ENCODE measurements at regions not wholly inside any gene's neighbourhood (a gene's known extent, or its start where the extent isn't known, plus 50 kb on each side); places are given as distances from the start of the nearest gene placed in this dataset.

DNA sequence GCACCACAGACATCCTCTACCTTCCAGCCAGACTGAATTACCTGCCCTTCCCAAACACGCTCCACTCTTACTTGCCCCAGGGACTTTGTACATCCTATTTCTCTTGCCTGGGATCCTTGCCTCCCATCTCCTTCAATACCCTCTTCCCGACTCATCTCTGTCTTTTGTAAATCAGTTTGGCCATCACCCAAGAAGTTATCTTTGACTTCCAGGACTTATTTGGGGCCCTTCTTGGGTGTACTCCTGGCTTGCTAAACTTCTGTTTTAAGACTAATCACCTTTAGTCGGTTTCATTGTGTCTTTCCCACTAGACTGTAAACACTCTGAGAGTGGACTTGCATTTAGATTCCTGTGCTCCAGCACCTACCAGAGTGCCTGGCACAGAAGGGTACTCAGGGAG lies 545.6 kb downstream of the ACTL7B start:
- no peak overlapping the region for H3K4me3 Mint-ChIP-seq
- Histone ChIP-seq H3K4me1 (ENCODE audit: control insufficient read depth in 1 of 2, extremely low read depth in 1 of 2, insufficient read depth in 2 of 2, low read length in 2 of 2) (no peaks in the 10 kb centered on the region), H3K4me3 (ENCODE audit: control insufficient read depth in 1 of 2, extremely low read depth in 1 of 2, low read length in 1 of 2) (no peak overlapping the region), H3K27ac (ENCODE audit: low read length) (no peak overlapping the region), H3K9me3 (no peaks in the 10 kb centered on the region), H3K27me3 (replicated peaks in 1 of 2; ENCODE audit: control insufficient read depth in 2 of 2, extremely low read depth in 1 of 2, insufficient read depth in 2 of 2, low read length in 1 of 2) (no peaks in the 10 kb centered on the region), H3K36me3 (ENCODE audit: control insufficient read depth in 2 of 2, extremely low read depth in 1 of 2, insufficient read depth in 1 of 2, low read length in 1 of 2) (no peaks in the 10 kb centered on the region)
- 79% methylated on average over 3 of the region's 3 CpGs for WGBS (ENCODE audit: insufficient coverage)
- no peaks in the 10 kb centered on the region for H3K27me3 Mint-ChIP-seq
- ChIA-PET POLR2A (no interaction called here), CTCF (no interaction called here)
- ATAC-seq (replicated peaks in 1 of 4) (no peak), DNase-seq (no peak)
- H3K4me1 Mint-ChIP-seq, result no peaks in the 10 kb centered on the region
- peaks cover 3 to 27% (median 10%) of the 10 kb centered on the region in 3 donors for H3K9me3 Mint-ChIP-seq
- H3K27ac Mint-ChIP-seq, result no peak overlapping the region
- H3K36me3 Mint-ChIP-seq, result no peaks in the 10 kb centered on the region

DNA sequence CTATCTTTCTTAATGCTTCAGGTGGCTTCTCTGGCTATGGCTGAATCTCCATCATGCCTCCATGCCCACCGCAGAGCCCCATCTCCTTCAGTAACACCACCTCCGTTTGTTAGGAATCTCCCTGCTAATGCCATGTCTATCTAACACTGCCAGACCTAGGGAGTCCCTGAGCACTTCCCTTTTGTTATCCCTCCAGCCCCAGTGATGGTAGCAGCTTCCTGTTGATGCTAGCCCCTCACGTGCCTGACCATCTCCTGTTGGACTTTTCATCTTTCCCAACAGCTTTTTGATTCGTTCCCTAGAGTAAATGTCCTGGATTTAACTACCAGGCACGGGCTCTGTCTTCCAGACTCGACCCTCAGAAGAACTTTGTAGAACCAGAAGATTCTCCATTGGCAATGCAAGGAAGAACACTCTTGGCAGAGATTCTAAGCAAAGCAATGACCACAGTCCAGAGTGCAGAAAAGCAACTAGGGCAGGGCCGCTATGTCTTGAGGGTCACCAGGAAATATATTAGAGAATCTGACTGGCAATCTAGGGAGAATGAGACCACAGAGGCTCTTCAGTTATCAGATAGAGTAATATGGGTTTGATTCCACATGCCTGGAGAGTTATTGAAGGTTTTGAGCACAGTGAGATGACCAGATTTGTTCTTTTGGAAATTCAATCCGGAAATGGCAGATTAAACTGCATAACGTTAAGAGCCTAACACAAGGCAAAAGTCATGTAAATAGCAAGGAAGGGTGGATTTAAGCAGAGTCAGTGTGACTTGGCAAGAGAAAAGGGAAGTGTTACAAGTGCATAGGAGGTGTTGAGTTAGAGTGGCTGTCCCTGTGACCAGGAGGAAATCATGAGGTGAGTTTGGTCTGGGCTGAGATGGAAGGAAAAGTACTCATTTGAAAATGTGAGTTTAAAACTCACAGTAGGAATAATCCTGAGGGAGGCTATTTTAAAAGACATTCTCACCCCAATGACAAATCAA lies 555.2 kb downstream of the ACTL7B start:
- H3K36me3 Mint-ChIP-seq, result no peaks in the 10 kb centered on the region
- H3K27me3 Mint-ChIP-seq, result no peaks in the 10 kb centered on the region
- no peaks in the 10 kb centered on the region for H3K4me1 Mint-ChIP-seq
- DNase-seq (no peak), ATAC-seq (replicated peaks in 1 of 4) (no peak)
- H3K9me3 Mint-ChIP-seq, result peaks cover 3 to 5% (median 3%) of the 10 kb centered on the region in 3 donors
- Histone ChIP-seq H3K27me3 (replicated peaks in 1 of 2; ENCODE audit: control insufficient read depth in 2 of 2, extremely low read depth in 1 of 2, insufficient read depth in 2 of 2, low read length in 1 of 2) (no peaks in the 10 kb centered on the region), H3K36me3 (ENCODE audit: control insufficient read depth in 2 of 2, extremely low read depth in 1 of 2, insufficient read depth in 1 of 2, low read length in 1 of 2) (no peaks in the 10 kb centered on the region), H3K4me1 (ENCODE audit: control insufficient read depth in 1 of 2, extremely low read depth in 1 of 2, insufficient read depth in 2 of 2, low read length in 2 of 2) (no peaks in the 10 kb centered on the region), H3K9me3 (no peaks in the 10 kb centered on the region), H3K27ac (ENCODE audit: low read length) (no peak overlapping the region), H3K4me3 (ENCODE audit: control insufficient read depth in 1 of 2, extremely low read depth in 1 of 2, low read length in 1 of 2) (no peak overlapping the region)
- 32% methylated on average over 9 of the region's 9 CpGs for WGBS (ENCODE audit: insufficient coverage)
- CTCF ChIA-PET, result no interaction called here
- no peak overlapping the region for H3K4me3 Mint-ChIP-seq
- no peak overlapping the region for H3K27ac Mint-ChIP-seq
- POLR2A ChIA-PET, result no interaction called here

DNA sequence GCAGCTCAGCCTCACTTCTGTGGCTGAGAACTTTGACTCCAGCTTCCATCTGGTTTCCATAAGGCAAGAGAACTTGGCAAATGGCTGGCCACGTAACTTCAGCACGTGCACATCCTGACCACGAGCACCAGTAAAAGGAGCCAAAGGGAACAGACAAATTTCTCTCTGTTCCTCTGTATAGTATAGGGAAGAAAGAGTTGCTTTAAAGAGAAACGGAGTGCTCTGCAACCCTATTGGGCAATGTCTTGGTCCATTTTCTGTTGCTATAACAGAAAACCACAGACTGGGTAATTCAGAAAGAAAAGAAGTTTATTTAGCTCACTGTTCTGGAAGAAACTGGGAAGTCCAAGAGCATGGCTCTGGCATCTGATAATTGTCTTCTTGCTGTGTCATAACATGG lies 558.7 kb downstream of the ACTL7B start:
- Mint-ChIP-seq H3K4me3 (no peak overlapping the region), H3K27me3 (no peaks in the 10 kb centered on the region), H3K36me3 (no peaks in the 10 kb centered on the region), H3K27ac (no peak overlapping the region), H3K9me3 (peaks cover 0 to 6% (median 0%) of the 10 kb centered on the region in 3 donors), H3K4me1 (no peaks in the 10 kb centered on the region)
- ChIA-PET POLR2A (no interaction called here), CTCF (no interaction called here)
- Histone ChIP-seq H3K4me1 (ENCODE audit: control insufficient read depth in 1 of 2, extremely low read depth in 1 of 2, insufficient read depth in 2 of 2, low read length in 2 of 2) (no peaks in the 10 kb centered on the region), H3K4me3 (ENCODE audit: control insufficient read depth in 1 of 2, extremely low read depth in 1 of 2, low read length in 1 of 2) (no peak overlapping the region), H3K27me3 (replicated peaks in 1 of 2; ENCODE audit: control insufficient read depth in 2 of 2, extremely low read depth in 1 of 2, insufficient read depth in 2 of 2, low read length in 1 of 2) (no peaks in the 10 kb centered on the region), H3K27ac (ENCODE audit: low read length) (no peak overlapping the region), H3K9me3 (no peaks in the 10 kb centered on the region), H3K36me3 (ENCODE audit: control insufficient read depth in 2 of 2, extremely low read depth in 1 of 2, insufficient read depth in 1 of 2, low read length in 1 of 2) (no peaks in the 10 kb centered on the region)
- 86% methylated on average over 1 of the region's 4 CpGs for WGBS (ENCODE audit: insufficient coverage)
- no peak for ATAC-seq (replicated peaks in 1 of 4)
- no peak for DNase-seq

DNA sequence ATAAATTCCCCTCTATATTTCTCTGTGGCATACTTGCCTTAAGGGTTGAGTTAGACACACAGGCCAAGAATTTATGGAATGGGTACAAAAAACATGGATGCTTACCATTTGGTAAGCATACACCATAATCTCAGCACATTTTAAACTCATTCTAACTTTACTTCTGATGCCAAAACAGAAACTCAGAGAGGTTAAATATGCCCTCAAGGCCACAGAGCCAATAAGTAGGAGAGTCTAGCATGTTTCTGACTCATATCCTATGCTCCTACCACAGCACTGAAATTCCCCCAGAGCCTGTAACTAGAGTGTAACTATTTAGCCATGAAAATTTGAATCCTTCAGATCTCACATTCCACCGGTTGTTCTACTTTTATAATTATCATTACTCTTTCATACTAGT lies 559.7 kb downstream of the ACTL7B start:
- no CpG with 5 or more reads among the region's 1 CpG for WGBS (ENCODE audit: insufficient coverage)
- H3K27me3 Mint-ChIP-seq, result no peaks in the 10 kb centered on the region

DNA sequence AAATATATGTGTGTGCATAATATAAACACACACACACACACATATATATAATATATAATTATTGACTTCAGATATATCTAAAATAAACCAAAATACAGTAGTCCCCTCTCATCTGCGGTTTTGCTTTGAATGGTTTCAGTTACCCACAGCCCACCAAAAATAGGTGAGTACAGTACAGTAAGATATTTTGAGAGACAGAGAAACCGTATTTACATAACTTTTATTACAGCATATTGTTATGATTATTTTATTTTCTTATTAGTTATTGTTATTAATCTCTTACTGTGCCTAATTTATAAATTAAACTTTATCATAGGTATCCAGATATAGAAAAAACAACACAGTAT lies 564.2 kb downstream of the ACTL7B start:
- peaks cover 0 to 6% (median 0%) of the 10 kb centered on the region in 3 donors for H3K9me3 Mint-ChIP-seq
- H3K4me1 Mint-ChIP-seq, result no peaks in the 10 kb centered on the region
- H3K9me3 ChIP-seq, result no peaks in the 10 kb centered on the region
- H3K27ac ChIP-seq (ENCODE audit: low read length), result no peak overlapping the region
- ATAC-seq (replicated peaks in 1 of 4) (no peak), DNase-seq (no peak)
- no peak overlapping the region for H3K4me3 Mint-ChIP-seq
- ChIA-PET CTCF (interaction anchor here in 1 of 2 donors (0.6 kb wide), 1 partner anchor 8 kb away, joined by 4 read pairs; no protein-coding TSS in a partner anchor), POLR2A (no interaction called here)
- no peak overlapping the region for H3K27ac Mint-ChIP-seq
- H3K4me3 ChIP-seq (ENCODE audit: control insufficient read depth in 1 of 2, extremely low read depth in 1 of 2, low read length in 1 of 2), result no peak overlapping the region
- H3K4me1 ChIP-seq (ENCODE audit: control insufficient read depth in 1 of 2, extremely low read depth in 1 of 2, insufficient read depth in 2 of 2, low read length in 2 of 2), result no peaks in the 10 kb centered on the region
- H3K27me3 Mint-ChIP-seq, result no peaks in the 10 kb centered on the region
- no peaks in the 10 kb centered on the region for H3K27me3 ChIP-seq (replicated peaks in 1 of 2; ENCODE audit: control insufficient read depth in 2 of 2, extremely low read depth in 1 of 2, insufficient read depth in 2 of 2, low read length in 1 of 2)
- no peaks in the 10 kb centered on the region for H3K36me3 ChIP-seq (ENCODE audit: control insufficient read depth in 2 of 2, extremely low read depth in 1 of 2, insufficient read depth in 1 of 2, low read length in 1 of 2)
- WGBS (ENCODE audit: insufficient coverage), result no CpG with 5 or more reads among the region's 2 CpGs
- H3K36me3 Mint-ChIP-seq, result no peaks in the 10 kb centered on the region

More for the DNA sequence above, 559.7 kb downstream of the ACTL7B start:
- Mint-ChIP-seq H3K27ac (no peak overlapping the region), H3K4me3 (no peak overlapping the region), H3K4me1 (no peaks in the 10 kb centered on the region), H3K9me3 (peaks cover 0 to 6% (median 0%) of the 10 kb centered on the region in 3 donors), H3K36me3 (no peaks in the 10 kb centered on the region)
- no peaks in the 10 kb centered on the region for H3K36me3 ChIP-seq (ENCODE audit: control insufficient read depth in 2 of 2, extremely low read depth in 1 of 2, insufficient read depth in 1 of 2, low read length in 1 of 2)
- POLR2A ChIA-PET, result interaction anchor here in 1 of 2 donors (0.6 kb wide), 1 partner anchor 509 kb away, joined by 8 read pairs; no protein-coding TSS in a partner anchor
- H3K4me1 ChIP-seq (ENCODE audit: control insufficient read depth in 1 of 2, extremely low read depth in 1 of 2, insufficient read depth in 2 of 2, low read length in 2 of 2), result no peaks in the 10 kb centered on the region
- CTCF ChIA-PET, result no interaction called here
- no peak overlapping the region for H3K4me3 ChIP-seq (ENCODE audit: control insufficient read depth in 1 of 2, extremely low read depth in 1 of 2, low read length in 1 of 2)
- no peaks in the 10 kb centered on the region for H3K27me3 ChIP-seq (replicated peaks in 1 of 2; ENCODE audit: control insufficient read depth in 2 of 2, extremely low read depth in 1 of 2, insufficient read depth in 2 of 2, low read length in 1 of 2)
- no peak for DNase-seq
- no peak for ATAC-seq (replicated peaks in 1 of 4)
- H3K27ac ChIP-seq (ENCODE audit: low read length), result no peak overlapping the region
- H3K9me3 ChIP-seq, result no peaks in the 10 kb centered on the region

DNA sequence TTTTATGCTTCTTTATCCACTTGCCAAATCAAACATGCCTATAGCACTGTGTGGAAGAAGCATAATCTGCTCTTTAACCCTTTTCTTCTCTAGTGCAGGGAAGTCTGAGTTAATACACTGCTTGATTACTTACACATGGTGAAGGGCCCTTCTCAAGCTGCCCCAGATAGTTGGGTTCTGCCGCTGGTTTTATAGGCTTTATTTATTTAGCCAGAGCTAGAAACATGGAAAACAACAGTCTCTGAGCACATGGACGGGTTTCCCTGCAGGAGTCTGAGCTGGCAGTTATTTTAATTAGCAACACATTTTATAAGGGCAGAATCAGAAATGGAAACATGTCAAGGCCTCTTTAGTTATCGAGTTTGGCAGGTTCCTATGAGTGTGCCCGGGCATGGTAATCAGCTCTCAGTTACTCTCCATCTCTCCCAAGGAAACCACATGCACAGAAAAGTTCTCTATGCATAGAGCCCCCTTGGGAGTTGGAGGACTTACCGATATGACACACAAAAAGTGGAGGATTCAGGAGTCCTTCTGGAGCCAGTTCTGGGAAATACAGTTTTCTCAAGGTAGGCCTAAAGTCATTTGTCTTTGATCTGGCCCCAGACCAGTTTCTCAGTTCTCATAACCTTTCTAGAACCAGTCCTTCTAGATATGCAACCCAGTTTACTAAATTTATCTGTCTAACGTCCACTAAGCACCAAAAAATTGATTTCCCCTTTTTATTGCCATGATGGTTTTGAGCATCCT lies 564.8 kb downstream of the ACTL7B start:
- Histone ChIP-seq H3K4me3 (ENCODE audit: control insufficient read depth in 1 of 2, extremely low read depth in 1 of 2, low read length in 1 of 2) (no peak overlapping the region), H3K36me3 (ENCODE audit: control insufficient read depth in 2 of 2, extremely low read depth in 1 of 2, insufficient read depth in 1 of 2, low read length in 1 of 2) (no peaks in the 10 kb centered on the region), H3K27me3 (replicated peaks in 1 of 2; ENCODE audit: control insufficient read depth in 2 of 2, extremely low read depth in 1 of 2, insufficient read depth in 2 of 2, low read length in 1 of 2) (no peaks in the 10 kb centered on the region), H3K9me3 (no peaks in the 10 kb centered on the region), H3K4me1 (ENCODE audit: control insufficient read depth in 1 of 2, extremely low read depth in 1 of 2, insufficient read depth in 2 of 2, low read length in 2 of 2) (no peaks in the 10 kb centered on the region), H3K27ac (ENCODE audit: low read length) (no peak overlapping the region)
- ChIA-PET CTCF (no interaction called here), POLR2A (no interaction called here)
- H3K27ac Mint-ChIP-seq, result no peak overlapping the region
- no peaks in the 10 kb centered on the region for H3K27me3 Mint-ChIP-seq
- no peaks in the 10 kb centered on the region for H3K36me3 Mint-ChIP-seq
- ATAC-seq (replicated peaks in 1 of 4) (no peak), DNase-seq (no peak)
- no peaks in the 10 kb centered on the region for H3K4me1 Mint-ChIP-seq
- 84% methylated on average over 5 of the region's 6 CpGs for WGBS (ENCODE audit: insufficient coverage)
- peaks cover 0 to 6% (median 0%) of the 10 kb centered on the region in 3 donors for H3K9me3 Mint-ChIP-seq
- H3K4me3 Mint-ChIP-seq, result no peak overlapping the region
